NB4 (cell line): ENCODE measurements at regions not wholly inside any gene's neighbourhood (a gene's known extent, or its start where the extent isn't known, plus 50 kb on each side); places are given as distances from the start of the nearest gene placed in this dataset.

ENCODE experiments used
- CTCF ChIP-seq: IDR thresholded peaks from one replicate; pipeline ENCODE4 v1.5.1; 2012; ENCODE audit warnings: low read depth, low read length
- POLR2A ChIP-seq: IDR thresholded peaks from 2 replicates; pipeline ENCODE4 v1.6.1; 2011; ENCODE audit warnings: mild to moderate bottlenecking; ENCODE audit not compliant: insufficient read length; ENCODE audit errors: extremely low read depth

- TF ChIP-seq CTCF, result peak; percentile 44
- no peak for TF ChIP-seq POLR2A
These were observed 1005.5 kb upstream of the INTU start for GRCh38 chr4:126627255-126627654.
